GM12878 (cell line): ENCODE measurements at regions not wholly inside any gene's neighbourhood (a gene's known extent, or its start where the extent isn't known, plus 50 kb on each side); places are given as distances from the start of the nearest gene placed in this dataset.

Experiments
- ATAC-seq: fragments of 200-7000 bp; cut with Tn5 transposase; 3 replicates; pipeline ENCODE4 v1.9.1; 2020; ENCODE audit warnings: mild to moderate bottlenecking, moderate library complexity
- BruUV-seq: library from RNA; stranded (reverse); fragments of 400-500 nt; replicated peaks from 2 replicates; lab custom pipeline; 2021; lab: Mats Ljungman, UMichigan
- CTCF ChIA-PET: fragments of 300-600 bp; sonication (Branson Sonifier 250); formaldehyde crosslinking; extraction: SDS; loops from one replicate; lab custom pipeline; 2021; ENCODE audit warnings: inconsistent platforms; lab: Yijun Ruan, JAX
- POLR2A ChIA-PET: fragments of 350-600 bp; formaldehyde crosslinking; extraction: SDS; loops from one replicate; lab custom pipeline; 2021; ENCODE audit warnings: inconsistent platforms; lab: Charles Lee
- RAD21 ChIA-PET: fragments of 300-600 bp; sonication (Branson Sonifier 250); formaldehyde crosslinking; loops from one replicate; lab custom pipeline; 2023; ENCODE audit warnings: antibody characterized with exemption; ENCODE audit not compliant: unreplicated experiment; lab: Charles Lee
- SMC1A ChIA-PET: fragments of 300-600 bp; sonication (Branson Sonifier 250); formaldehyde crosslinking; loops from one replicate; lab custom pipeline; 2023; ENCODE audit not compliant: unreplicated experiment, uncharacterized antibody; lab: Charles Lee
- DNase-seq: peaks from one replicate; pipeline ENCODE4 v3.0.0-alpha.2; 2011; ENCODE audit warnings: low read depth, low spot score
- FAIRE-seq: peaks from 3 replicates; lab custom pipeline; 2011; peaks lifted over from hg19 to GRCh38; lab: Jason Lieb, UNC
- H2AFZ ChIP-seq: 2 replicates; pipeline ENCODE4 v1.6.0; 2011; ENCODE audit warnings: low read depth, low read length, control low read depth; ENCODE audit not compliant: control insufficient read depth
- H3K27ac ChIP-seq: 2 replicates; pipeline ENCODE4 v1.5.1; 2011; ENCODE audit warnings: control low read depth; ENCODE audit not compliant: control insufficient read depth, insufficient read depth
- H3K27me3 ChIP-seq, 2 experiments: replicated peaks in 1 of 2; 2 replicates each; pipeline versions ENCODE4 v1.6.0 to v1.6.1; 2011; ENCODE audit warnings: low read length in 1 of 2; ENCODE audit not compliant: control insufficient read depth in 2 of 2, insufficient read depth in 2 of 2
- H3K36me3 ChIP-seq, 2 experiments: 2 replicates each; pipeline ENCODE4 v1.5.1; 2011; ENCODE audit warnings: low read length in 1 of 2; ENCODE audit not compliant: control insufficient read depth in 2 of 2, insufficient read depth in 2 of 2
- H3K4me1 ChIP-seq: 2 replicates; pipeline ENCODE4 v1.6.1; 2011; ENCODE audit warnings: mild to moderate bottlenecking, low read length, moderate library complexity, mixed read lengths; ENCODE audit not compliant: control insufficient read depth, insufficient read depth
- H3K4me2 ChIP-seq: 2 replicates; pipeline ENCODE4 v1.6.0; 2011; ENCODE audit warnings: control low read depth; ENCODE audit not compliant: control insufficient read depth, insufficient read depth
- H3K4me3 ChIP-seq: fragments of 200-600 bp; sonication (generic); 2 replicates; pipeline ENCODE4 v1.5.1; 2016
- H3K79me2 ChIP-seq: 2 replicates; pipeline ENCODE4 v1.6.0; 2011; ENCODE audit warnings: low read length; ENCODE audit not compliant: control insufficient read depth, insufficient read depth
- H3K9ac ChIP-seq: 2 replicates; pipeline ENCODE4 v1.8.0; 2011; ENCODE audit warnings: low read length, control low read depth, mixed read lengths; ENCODE audit not compliant: control insufficient read depth, insufficient read depth
- H3K9me3 ChIP-seq: replicated peaks from 3 replicates; pipeline ENCODE4 v1.5.1; 2011; ENCODE audit warnings: mild to moderate bottlenecking, low read length; ENCODE audit not compliant: control insufficient read depth, insufficient read depth
- H4K20me1 ChIP-seq: 2 replicates; pipeline ENCODE4 v1.6.0; 2011; ENCODE audit not compliant: control insufficient read depth, insufficient read depth
- BCLAF1 ChIP-seq: fragments of 450-650 bp; IDR thresholded peaks from 2 replicates; pipeline ENCODE4 v1.6.1; 2017; ENCODE audit warnings: antibody characterized with exemption, mild to moderate bottlenecking, moderate library complexity
- BRCA1 ChIP-seq: IDR thresholded peaks from 2 replicates; pipeline ENCODE4 v1.6.1; 2011; ENCODE audit warnings: low read depth, low read length, improper control_type of control experiment
- EP300 ChIP-seq, 2 experiments: fragments of 150-350 bp in 1 of 2; IDR thresholded peaks; 2 replicates each; pipeline ENCODE4 v1.6.1; 2011 to 2012; ENCODE audit warnings: low read depth in 2 of 2, low read length in 2 of 2, borderline replicate concordance in 1 of 2, improper control_type of control experiment in 1 of 2, inconsistent platforms in 1 of 2; ENCODE audit not compliant: control insufficient read depth in 1 of 2
- NFYA ChIP-seq: IDR thresholded peaks from 2 replicates; pipeline ENCODE4 v1.6.1; 2011; ENCODE audit warnings: low read depth, mild to moderate bottlenecking, low read length, improper control_type of control experiment, borderline replicate concordance
- PBX3 ChIP-seq: IDR thresholded peaks from 2 replicates; pipeline ENCODE4 v1.6.1; 2011; ENCODE audit warnings: mild to moderate bottlenecking, low read depth, low read length, moderate library complexity; ENCODE audit not compliant: insufficient replicate concordance
- POLR2A ChIP-seq: IDR thresholded peaks from 2 replicates; pipeline ENCODE4 v1.6.1; 2011; ENCODE audit warnings: low read depth, mild to moderate bottlenecking, low read length
- SIN3A ChIP-seq: IDR thresholded peaks from 2 replicates; pipeline ENCODE4 v1.6.1; 2012; ENCODE audit warnings: low read depth, low read length, improper control_type of control experiment
- STAT3 ChIP-seq: IDR thresholded peaks from 2 replicates; pipeline ENCODE4 v1.6.1; 2011; ENCODE audit warnings: low read depth, low read length, improper control_type of control experiment
- ZNF592 ChIP-seq: fragments of 450-650 bp; IDR thresholded peaks from 2 replicates; pipeline ENCODE4 v1.6.1; 2017; ENCODE audit warnings: mild to moderate bottlenecking, moderate library complexity
- ZNF687 ChIP-seq: fragments of 450-650 bp; IDR thresholded peaks from 2 replicates; pipeline ENCODE4 v1.6.1; 2017; ENCODE audit warnings: mild to moderate bottlenecking, moderate library complexity
- WGBS: methylation state at CpG from one replicate; pipeline ENCODE4 v1.1.6; 2016; ENCODE audit warnings: low lambda C conversion rate; ENCODE audit not compliant: insufficient replicate concordance, insufficient coverage; ENCODE audit errors: missing lambda C conversion rate; 5-methylcytosine and 5-hydroxymethylcytosine counted together
- in situ Hi-C: fragments of 300-500 bp; cut with MboI; formaldehyde crosslinking; loops from 9 replicates; pipeline ENCODE4 v1.14.3; 2018; ENCODE audit warnings: mixed read lengths
- intact Hi-C: fragments of 100-400 bp; cut with micrococcal nuclease; formaldehyde crosslinking; loops from one replicate; pipeline ENCODE4 v1.14.2; 2022; ENCODE audit not compliant: unreplicated experiment

GRCh38 chr11:112661146-112661545 lies 300.1 kb upstream of the NCAM1 start (continued):
- TF ChIP-seq ZNF592, result no peak

- no TSS peak for BruUV-seq
- peaks cover 7% of the 10 kb centered on the region for H3K4me1 ChIP-seq
- H4K20me1 ChIP-seq, result no peaks in the 10 kb centered on the region
- FAIRE-seq (no peak), DNase-seq (no peak), ATAC-seq (no peak)
- ChIA-PET SMC1A (interaction anchor here (1.4 kb wide), 1 partner anchor 73 kb away, joined by 4 read pairs; no protein-coding TSS in a partner anchor), RAD21 (no interaction called here), POLR2A (no interaction called here), CTCF (interaction anchor here (0.8 to 1.7 kb wide), 2 partner anchors 73 to 830 kb away, joined by 4 to 5 read pairs; no protein-coding TSS in a partner anchor)
- H3K9ac ChIP-seq, result no peak overlapping the region
- H3K4me2 ChIP-seq, result no peak overlapping the region
- intact Hi-C loops, result no loop called here
- in situ Hi-C loops, result no loop called here
- no peak overlapping the region for H2AFZ ChIP-seq
- no peaks in the 10 kb centered on the region; the same call in 2 of the 3 replicates for H3K9me3 ChIP-seq
- 23% methylated on average over 4 of the region's 4 CpGs for WGBS
- H3K4me3 ChIP-seq, result no peak overlapping the region
- no peaks in the 10 kb centered on the region for H3K36me3 ChIP-seq
- no peaks in the 10 kb centered on the region for H3K27me3 ChIP-seq
- no peak overlapping the region for H3K27ac ChIP-seq
- H3K79me2 ChIP-seq, result no peaks in the 10 kb centered on the region
- TF ChIP-seq NFYA (no peak), BCLAF1 (no peak), STAT3 (no peak), SIN3A (no peak), POLR2A (no peak), BRCA1 (no peak), PBX3 (no peak), ZNF687 (no peak), EP300 (IDR thresholded peaks at IDR 0.05; ENCODE audit: borderline replicate concordance in 1 of 2, control insufficient read depth in 1 of 2, low read depth in 2 of 2, low read length in 2 of 2) (no peak)
Measured at GRCh38 chr11:112661571-112661970, 299.6 kb upstream of the NCAM1 start.
